ENCODE measurements at regions not wholly inside any gene's neighbourhood (a gene's known extent, or its start where the extent isn't known, plus 50 kb on each side); places are given as distances from the start of the nearest gene placed in this dataset.
"Not testable (repeated sequence)": the region's sequence is repeated elsewhere in the genome, so short reads cannot be mapped to it uniquely, and the experiment has no call there.

GRCh38 chr7:131938788-131939187 is 382.4 kb upstream of the PODXL start:
- FAIRE-seq; H2AFZ ChIP-seq (ENCODE audit: low read depth, low read length); H3K36me3 ChIP-seq (ENCODE audit: insufficient read depth, low read length); H3K27me3 ChIP-seq (ENCODE audit: insufficient read depth, low read length); H3K4me3 ChIP-seq (ENCODE audit: insufficient read depth, low read depth, low read length); H3K9ac ChIP-seq (ENCODE audit: low read length); H3K4me2 ChIP-seq (ENCODE audit: low read length); H3K27ac Mint-ChIP-seq (ENCODE audit: unreplicated experiment); H3K4me3 Mint-ChIP-seq (ENCODE audit: unreplicated experiment); H3K9me3 Mint-ChIP-seq (ENCODE audit: unreplicated experiment); H3K9me3 ChIP-seq (ENCODE audit: insufficient read depth, low read depth, low read length); H3K4me1 ChIP-seq (ENCODE audit: insufficient read depth, low read length); H3K27ac ChIP-seq (ENCODE audit: low read depth, low read length); H3K79me2 ChIP-seq (ENCODE audit: insufficient read depth, low read length); H4K20me1 ChIP-seq (ENCODE audit: insufficient read depth, low read length); H3K4me1 Mint-ChIP-seq (ENCODE audit: low read depth, unreplicated experiment); H3K36me3 Mint-ChIP-seq (ENCODE audit: low read depth, unreplicated experiment); DNase-seq (ENCODE audit: low read depth): not testable (repeated sequence)
- H3K27me3 Mint-ChIP-seq (ENCODE audit: low read depth, unreplicated experiment), result peaks cover 63% of the 10 kb centered on the region

- Histone ChIP-seq H3K4me1 (ENCODE audit: insufficient read depth, low read length) (no peaks in the 10 kb centered on the region), H3K27ac (ENCODE audit: low read depth, low read length) (no peak overlapping the region), H3K79me2 (ENCODE audit: insufficient read depth, low read length) (no peaks in the 10 kb centered on the region), H3K9ac (ENCODE audit: low read length) (no peak overlapping the region), H2AFZ (ENCODE audit: low read depth, low read length) (no peak overlapping the region), H3K36me3 (ENCODE audit: insufficient read depth, low read length) (no peaks in the 10 kb centered on the region), H4K20me1 (ENCODE audit: insufficient read depth, low read length) (no peaks in the 10 kb centered on the region), H3K9me3 (ENCODE audit: insufficient read depth, low read depth, low read length) (no peaks in the 10 kb centered on the region), H3K4me2 (ENCODE audit: low read length) (no peak overlapping the region), H3K27me3 (ENCODE audit: insufficient read depth, low read length) (peaks cover 2% of the 10 kb centered on the region), H3K4me3 (ENCODE audit: insufficient read depth, low read depth, low read length) (no peak overlapping the region)
- TF ChIP-seq CTCF (IDR thresholded peaks at IDR 0.05; ENCODE audit: insufficient read depth, low read depth, low read length) (no peak), EZH2 (IDR thresholded peaks at IDR 0.05; ENCODE audit: insufficient read depth, low read length) (no peak)
- peaks cover 5% of the 10 kb centered on the region for H3K9me3 Mint-ChIP-seq (ENCODE audit: unreplicated experiment)
- H3K4me3 Mint-ChIP-seq (ENCODE audit: unreplicated experiment), result no peak overlapping the region
- no peak for FAIRE-seq
- H3K4me1 Mint-ChIP-seq (ENCODE audit: low read depth, unreplicated experiment), result no peaks in the 10 kb centered on the region
- DNase-seq (ENCODE audit: low read depth), result no peak
- H3K36me3 Mint-ChIP-seq (ENCODE audit: low read depth, unreplicated experiment), result no peaks in the 10 kb centered on the region
- H3K27me3 Mint-ChIP-seq (ENCODE audit: low read depth, unreplicated experiment), result peaks cover 57% of the 10 kb centered on the region
- no peak overlapping the region for H3K27ac Mint-ChIP-seq (ENCODE audit: unreplicated experiment)
These were observed 381.4 kb upstream of the PODXL start for GRCh38 chr7:131937868-131938267.

GRCh38 chr7:131935180-131935579 is 378.8 kb upstream of the PODXL start:
- Mint-ChIP-seq H3K27ac (ENCODE audit: unreplicated experiment) (no peak overlapping the region), H3K4me1 (ENCODE audit: low read depth, unreplicated experiment) (no peaks in the 10 kb centered on the region), H3K27me3 (ENCODE audit: low read depth, unreplicated experiment) (peaks cover 50% of the 10 kb centered on the region), H3K36me3 (ENCODE audit: low read depth, unreplicated experiment) (no peaks in the 10 kb centered on the region), H3K4me3 (ENCODE audit: unreplicated experiment) (no peak overlapping the region), H3K9me3 (ENCODE audit: unreplicated experiment) (no peaks in the 10 kb centered on the region)
- H3K36me3 ChIP-seq (ENCODE audit: insufficient read depth, low read length), result no peaks in the 10 kb centered on the region
- H3K9me3 ChIP-seq (ENCODE audit: insufficient read depth, low read depth, low read length), result no peaks in the 10 kb centered on the region
- no peaks in the 10 kb centered on the region for H4K20me1 ChIP-seq (ENCODE audit: insufficient read depth, low read length)
- no peaks in the 10 kb centered on the region for H3K4me1 ChIP-seq (ENCODE audit: insufficient read depth, low read length)
- FAIRE-seq, result no peak
- peaks cover 2% of the 10 kb centered on the region for H3K27me3 ChIP-seq (ENCODE audit: insufficient read depth, low read length)
- no peak overlapping the region for H3K4me3 ChIP-seq (ENCODE audit: insufficient read depth, low read depth, low read length)
- H2AFZ ChIP-seq (ENCODE audit: low read depth, low read length), result no peak overlapping the region
- TF ChIP-seq CTCF (IDR thresholded peaks at IDR 0.05; ENCODE audit: insufficient read depth, low read depth, low read length) (no peak), EZH2 (IDR thresholded peaks at IDR 0.05; ENCODE audit: insufficient read depth, low read length) (no peak)
- no peak for DNase-seq (ENCODE audit: low read depth)
- no peaks in the 10 kb centered on the region for H3K79me2 ChIP-seq (ENCODE audit: insufficient read depth, low read length)
- no peak overlapping the region for H3K4me2 ChIP-seq (ENCODE audit: low read length)
- no peak overlapping the region for H3K27ac ChIP-seq (ENCODE audit: low read depth, low read length)
- H3K9ac ChIP-seq (ENCODE audit: low read length), result no peak overlapping the region

All from astrocyte (in vitro differentiated cells and primary cell).